ENCODE measurements at regions not wholly inside any gene's neighbourhood (a gene's known extent, or its start where the extent isn't known, plus 50 kb on each side); places are given as distances from the start of the nearest gene placed in this dataset.

GRCh38 chr2:20130160-20130560 lies 78.7 kb upstream of the LAPTM4A start:
- no peaks in the 10 kb centered on the region for H3K36me3 ChIP-seq (ENCODE audit: control insufficient read depth in 1 of 2, insufficient read depth in 2 of 2, low read length in 2 of 2)
- peak overlapping the region; percentile 63 for H3K27ac ChIP-seq (ENCODE audit: low read length)

DNA sequence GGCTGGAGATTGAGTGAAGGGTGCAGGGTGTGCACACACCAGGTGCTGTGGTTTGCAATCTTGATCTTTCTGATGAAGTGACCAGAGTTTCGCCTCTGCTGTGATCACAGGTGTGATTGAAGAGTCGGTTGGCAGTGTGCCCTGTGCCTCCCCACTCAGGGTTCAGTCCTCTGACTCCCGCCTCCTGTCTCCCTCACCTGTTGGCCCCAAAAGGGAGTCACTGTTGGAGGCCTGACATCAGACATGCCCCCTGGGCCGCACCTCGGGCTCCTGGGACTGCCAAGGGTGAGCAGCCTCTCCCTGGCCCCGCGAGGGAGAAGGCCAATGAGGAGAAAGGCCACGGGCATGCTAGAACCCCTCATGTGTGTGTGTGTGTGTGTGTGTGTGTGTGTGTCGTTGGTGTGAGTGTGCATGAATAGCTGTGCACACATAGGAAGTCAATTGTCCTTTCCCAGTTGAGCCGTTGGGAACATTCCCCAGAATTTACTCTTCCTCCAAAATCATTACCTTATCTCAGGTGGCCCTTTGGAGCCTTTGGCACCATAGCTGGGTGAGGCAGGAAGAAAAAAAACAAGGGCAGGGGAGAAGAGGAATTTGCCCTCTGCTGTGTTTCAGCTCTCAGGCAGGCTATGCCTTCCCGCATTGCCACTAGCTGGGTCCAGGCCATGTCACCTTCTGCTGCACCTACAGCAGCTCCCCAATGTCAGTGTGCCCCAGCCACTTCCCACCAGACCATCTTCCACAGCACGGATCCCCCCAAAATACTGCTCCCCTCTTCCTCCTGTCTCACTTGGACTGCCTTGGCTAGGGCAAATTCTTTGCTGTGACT lies 78.1 kb upstream of the LAPTM4A start:
- peaks cover 0 to 18% of the 10 kb centered on the region in 2 donors for H3K4me1 ChIP-seq (ENCODE audit: control insufficient read depth in 1 of 2, insufficient read depth in 2 of 2, low read length in 2 of 2)

More at GRCh38 chr2:20130160-20130560, 78.7 kb upstream of the LAPTM4A start:
- no peak overlapping the region for H3K4me3 ChIP-seq (ENCODE audit: low read depth in 1 of 2, low read length in 2 of 2)
- H3K4me1 ChIP-seq (ENCODE audit: control insufficient read depth in 1 of 2, insufficient read depth in 2 of 2, low read length in 2 of 2): peaks cover 0 to 18% of the 10 kb centered on the region in 2 donors
- no peaks in the 10 kb centered on the region for H3K9me3 ChIP-seq (ENCODE audit: control insufficient read depth in 1 of 2, low read length in 2 of 2)
- no peaks in the 10 kb centered on the region for H3K27me3 ChIP-seq (ENCODE audit: low read depth, low read length)

GRCh38 chr2:20128506-20129330 lies 77.3 kb upstream of the LAPTM4A start:
- Histone ChIP-seq H3K4me1 (ENCODE audit: control insufficient read depth in 1 of 2, insufficient read depth in 2 of 2, low read length in 2 of 2) (peaks cover 0 to 18% of the 10 kb centered on the region in 2 donors), H3K9me3 (ENCODE audit: control insufficient read depth in 1 of 2, low read length in 2 of 2) (no peaks in the 10 kb centered on the region), H3K36me3 (ENCODE audit: control insufficient read depth in 1 of 2, insufficient read depth in 2 of 2, low read length in 2 of 2) (no peaks in the 10 kb centered on the region), H3K4me3 (ENCODE audit: low read depth in 1 of 2, low read length in 2 of 2) (no peak overlapping the region), H3K27ac (ENCODE audit: low read length) (peak overlapping the region; percentile 63), H3K27me3 (ENCODE audit: low read depth, low read length) (no peaks in the 10 kb centered on the region)

More for the DNA sequence above, 78.1 kb upstream of the LAPTM4A start:
- Histone ChIP-seq H3K4me3 (ENCODE audit: low read depth in 1 of 2, low read length in 2 of 2) (no peak overlapping the region), H3K36me3 (ENCODE audit: control insufficient read depth in 1 of 2, insufficient read depth in 2 of 2, low read length in 2 of 2) (no peaks in the 10 kb centered on the region), H3K27ac (ENCODE audit: low read length) (peak overlapping the region; percentile 63), H3K9me3 (ENCODE audit: control insufficient read depth in 1 of 2, low read length in 2 of 2) (no peaks in the 10 kb centered on the region), H3K27me3 (ENCODE audit: low read depth, low read length) (no peaks in the 10 kb centered on the region)

GRCh38 chr2:20126469-20126868 lies 75.0 kb upstream of the LAPTM4A start:
- Histone ChIP-seq H3K4me1 (ENCODE audit: control insufficient read depth in 1 of 2, insufficient read depth in 2 of 2, low read length in 2 of 2) (peaks cover 0 to 18% of the 10 kb centered on the region in 2 donors), H3K4me3 (ENCODE audit: low read depth in 1 of 2, low read length in 2 of 2) (no peak overlapping the region), H3K27me3 (ENCODE audit: low read depth, low read length) (no peaks in the 10 kb centered on the region), H3K9me3 (ENCODE audit: control insufficient read depth in 1 of 2, low read length in 2 of 2) (no peaks in the 10 kb centered on the region), H3K36me3 (ENCODE audit: control insufficient read depth in 1 of 2, insufficient read depth in 2 of 2, low read length in 2 of 2) (no peaks in the 10 kb centered on the region), H3K27ac (ENCODE audit: low read length) (no peak overlapping the region)

DNA sequence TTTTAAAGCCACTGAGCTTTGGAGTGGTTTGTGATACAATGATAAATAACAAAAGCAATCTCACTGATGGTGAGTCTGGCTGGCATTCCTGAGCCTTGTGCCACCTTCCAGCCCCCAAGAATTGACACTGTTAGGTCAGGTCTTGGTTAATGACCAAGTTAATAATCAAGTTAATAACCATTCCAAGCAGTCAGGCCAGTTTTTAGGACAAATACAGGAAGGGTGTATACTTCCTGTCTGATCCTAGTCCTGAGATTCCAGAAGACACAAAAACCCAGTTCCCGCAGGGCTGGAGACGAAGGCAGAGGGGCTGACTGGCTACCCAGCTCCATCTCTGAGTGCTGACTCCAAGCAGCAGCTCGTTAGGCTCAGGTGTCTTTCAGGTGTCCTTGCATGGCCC lies 74.6 kb upstream of the LAPTM4A start:
- no peaks in the 10 kb centered on the region for H3K27me3 ChIP-seq (ENCODE audit: low read depth, low read length)
- no peak overlapping the region for H3K27ac ChIP-seq (ENCODE audit: low read length)
- H3K9me3 ChIP-seq (ENCODE audit: control insufficient read depth in 1 of 2, low read length in 2 of 2): no peaks in the 10 kb centered on the region

GRCh38 chr2:20125616-20126015 lies 74.2 kb upstream of the LAPTM4A start:
- no peaks in the 10 kb centered on the region for H3K27me3 ChIP-seq (ENCODE audit: low read depth, low read length)
- no peaks in the 10 kb centered on the region for H3K36me3 ChIP-seq (ENCODE audit: control insufficient read depth in 1 of 2, insufficient read depth in 2 of 2, low read length in 2 of 2)
- no peak overlapping the region for H3K4me3 ChIP-seq (ENCODE audit: low read depth in 1 of 2, low read length in 2 of 2)
- peaks cover 0 to 17% of the 10 kb centered on the region in 2 donors for H3K4me1 ChIP-seq (ENCODE audit: control insufficient read depth in 1 of 2, insufficient read depth in 2 of 2, low read length in 2 of 2)
- H3K9me3 ChIP-seq (ENCODE audit: control insufficient read depth in 1 of 2, low read length in 2 of 2): no peaks in the 10 kb centered on the region
- H3K27ac ChIP-seq (ENCODE audit: low read length): no peak overlapping the region

More for the DNA sequence above, 74.6 kb upstream of the LAPTM4A start:
- Histone ChIP-seq H3K4me3 (ENCODE audit: low read depth in 1 of 2, low read length in 2 of 2) (no peak overlapping the region), H3K4me1 (ENCODE audit: control insufficient read depth in 1 of 2, insufficient read depth in 2 of 2, low read length in 2 of 2) (peaks cover 0 to 18% of the 10 kb centered on the region in 2 donors), H3K36me3 (ENCODE audit: control insufficient read depth in 1 of 2, insufficient read depth in 2 of 2, low read length in 2 of 2) (no peaks in the 10 kb centered on the region)

DNA sequence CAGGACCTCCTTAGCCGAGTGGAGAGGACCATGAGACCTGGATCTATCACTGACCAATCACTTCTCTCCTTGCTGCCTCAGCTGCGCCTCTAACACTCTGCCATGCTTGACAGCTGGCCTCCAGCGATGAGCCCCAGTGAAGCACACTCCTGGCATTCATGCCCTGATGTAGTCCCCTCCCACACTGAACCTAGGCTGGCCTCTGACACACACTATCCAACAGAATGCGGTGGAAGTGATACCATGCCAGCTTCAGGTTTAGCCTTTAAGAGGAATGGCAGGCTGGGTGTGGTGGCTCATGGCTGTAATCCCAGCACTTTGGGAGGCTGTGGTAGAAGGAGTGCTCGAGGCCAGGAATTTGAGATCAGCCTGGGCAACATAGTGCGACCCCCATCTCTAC lies 73.7 kb upstream of the LAPTM4A start:
- Histone ChIP-seq H3K36me3 (ENCODE audit: control insufficient read depth in 1 of 2, insufficient read depth in 2 of 2, low read length in 2 of 2) (no peaks in the 10 kb centered on the region), H3K27ac (ENCODE audit: low read length) (no peak overlapping the region), H3K4me3 (ENCODE audit: low read depth in 1 of 2, low read length in 2 of 2) (no peak overlapping the region)

DNA sequence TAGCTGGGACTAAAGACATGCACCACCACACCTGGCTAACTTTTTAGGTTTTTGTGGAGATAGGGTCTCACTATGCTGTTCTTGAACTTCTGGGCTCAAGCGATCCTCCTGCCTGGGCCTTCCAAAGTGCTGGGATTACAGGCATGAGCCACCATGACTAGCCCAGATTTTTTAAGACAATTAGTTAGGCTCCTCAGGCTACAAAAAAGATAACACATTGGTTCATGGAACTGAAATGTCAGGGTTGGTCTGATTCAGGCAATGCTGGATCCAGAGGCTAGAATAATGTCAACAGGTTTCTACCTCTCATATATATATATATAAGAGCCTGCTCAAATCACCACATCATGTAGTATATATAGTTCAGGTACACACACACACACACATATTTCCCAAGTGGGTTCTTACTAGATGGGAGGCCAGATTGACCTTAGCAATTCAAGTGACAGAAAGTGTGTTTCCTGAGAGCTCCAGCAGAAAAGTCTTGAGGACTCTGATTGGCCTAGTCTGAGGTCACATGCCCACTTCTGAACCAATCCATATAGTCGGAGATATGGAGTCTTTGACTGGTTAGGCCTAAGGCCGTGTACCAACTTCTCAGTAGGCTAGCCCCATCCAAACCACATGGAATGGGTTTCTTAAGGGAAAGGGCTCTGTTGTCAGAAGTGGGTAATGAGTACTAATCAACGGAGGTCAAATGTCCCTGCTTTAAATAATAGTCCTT lies 72.6 kb upstream of the LAPTM4A start:
- Histone ChIP-seq H3K4me1 (ENCODE audit: control insufficient read depth in 1 of 2, insufficient read depth in 2 of 2, low read length in 2 of 2) (peaks cover 0 to 11% of the 10 kb centered on the region in 2 donors), H3K9me3 (ENCODE audit: control insufficient read depth in 1 of 2, low read length in 2 of 2) (no peaks in the 10 kb centered on the region), H3K27me3 (ENCODE audit: low read depth, low read length) (no peaks in the 10 kb centered on the region), H3K27ac (ENCODE audit: low read length) (no peak overlapping the region), H3K4me3 (ENCODE audit: low read depth in 1 of 2, low read length in 2 of 2) (no peak overlapping the region), H3K36me3 (ENCODE audit: control insufficient read depth in 1 of 2, insufficient read depth in 2 of 2, low read length in 2 of 2) (no peaks in the 10 kb centered on the region)

More for the DNA sequence above, 73.7 kb upstream of the LAPTM4A start:
- no peaks in the 10 kb centered on the region for H3K27me3 ChIP-seq (ENCODE audit: low read depth, low read length)
- H3K9me3 ChIP-seq (ENCODE audit: control insufficient read depth in 1 of 2, low read length in 2 of 2): no peaks in the 10 kb centered on the region
- H3K4me1 ChIP-seq (ENCODE audit: control insufficient read depth in 1 of 2, insufficient read depth in 2 of 2, low read length in 2 of 2): peaks cover 0 to 13% of the 10 kb centered on the region in 2 donors

DNA sequence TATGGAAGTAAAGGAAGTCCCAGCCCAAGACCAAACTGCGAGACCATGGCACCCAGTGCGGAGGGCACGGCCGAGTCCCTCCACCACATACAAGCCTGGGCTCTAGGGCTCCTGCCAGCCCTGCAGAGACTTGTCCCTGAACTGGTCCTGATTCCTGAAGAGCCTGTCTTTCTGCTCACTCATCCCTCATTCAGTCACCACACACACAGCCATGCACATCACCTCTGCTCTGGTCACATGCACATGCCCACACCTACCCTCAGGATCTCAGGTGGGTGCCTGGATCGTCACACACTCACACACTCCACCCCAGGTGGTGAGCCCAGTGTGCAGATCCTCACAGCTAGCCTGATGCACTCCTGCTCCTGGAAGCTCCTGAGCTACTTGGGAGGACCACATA lies 71.4 kb upstream of the LAPTM4A start:
- Histone ChIP-seq H3K9me3 (ENCODE audit: control insufficient read depth in 1 of 2, low read length in 2 of 2) (no peaks in the 10 kb centered on the region), H3K36me3 (ENCODE audit: control insufficient read depth in 1 of 2, insufficient read depth in 2 of 2, low read length in 2 of 2) (no peaks in the 10 kb centered on the region), H3K27me3 (ENCODE audit: low read depth, low read length) (no peaks in the 10 kb centered on the region), H3K4me3 (ENCODE audit: low read depth in 1 of 2, low read length in 2 of 2) (no peak overlapping the region), H3K4me1 (ENCODE audit: control insufficient read depth in 1 of 2, insufficient read depth in 2 of 2, low read length in 2 of 2) (peaks cover 0 to 9% of the 10 kb centered on the region in 2 donors), H3K27ac (ENCODE audit: low read length) (no peak overlapping the region)

DNA sequence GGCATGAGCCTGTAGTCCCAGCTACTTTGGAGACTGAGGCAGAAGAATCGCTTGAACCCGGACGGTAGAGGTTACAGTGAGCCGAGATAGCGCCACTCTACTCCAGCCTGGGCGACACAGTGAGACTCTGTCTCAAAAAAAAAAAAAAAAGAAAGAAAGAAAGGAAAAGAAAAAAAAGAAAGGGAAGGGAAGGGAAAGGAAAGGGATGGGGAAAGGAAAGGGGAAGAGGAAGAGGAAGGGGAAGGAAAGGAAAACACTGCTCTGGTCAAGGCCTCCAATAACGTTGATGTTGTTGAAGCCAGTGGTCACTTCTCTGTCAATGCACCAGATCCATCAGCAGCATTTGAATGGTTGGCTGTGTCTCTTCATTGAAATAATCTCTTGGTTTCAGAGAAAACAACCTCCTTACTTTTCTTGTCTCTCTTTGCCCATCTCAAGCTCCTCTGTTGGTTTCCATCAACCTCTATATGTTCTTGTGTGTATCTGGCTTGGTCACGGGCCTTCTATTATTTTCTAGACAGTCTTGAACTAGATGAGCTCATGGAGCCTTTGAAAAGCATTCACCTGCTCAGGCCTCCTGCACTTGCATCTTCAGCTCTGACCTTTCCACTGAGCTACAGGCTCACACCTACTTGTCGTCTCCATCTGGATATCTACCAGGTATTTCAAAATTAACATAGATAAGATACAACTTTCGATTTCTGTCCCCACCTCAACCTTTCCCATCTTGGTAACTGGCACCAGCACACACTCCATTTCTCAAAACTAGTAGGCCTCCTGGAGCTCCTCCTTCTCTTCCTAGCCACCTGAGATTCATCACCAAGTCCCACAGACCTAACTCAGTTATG lies 69.4 kb upstream of the LAPTM4A start:
- H3K9me3 ChIP-seq (ENCODE audit: control insufficient read depth in 1 of 2, low read length in 2 of 2): no peaks in the 10 kb centered on the region
- no peaks in the 10 kb centered on the region for H3K36me3 ChIP-seq (ENCODE audit: control insufficient read depth in 1 of 2, insufficient read depth in 2 of 2, low read length in 2 of 2)
- no peak overlapping the region for H3K4me3 ChIP-seq (ENCODE audit: low read depth in 1 of 2, low read length in 2 of 2)
- no peak overlapping the region for H3K27ac ChIP-seq (ENCODE audit: low read length)
- H3K4me1 ChIP-seq (ENCODE audit: control insufficient read depth in 1 of 2, insufficient read depth in 2 of 2, low read length in 2 of 2): peaks cover 0 to under 1% of the 10 kb centered on the region in 2 donors
- no peaks in the 10 kb centered on the region for H3K27me3 ChIP-seq (ENCODE audit: low read depth, low read length)
